ENCODE measurements at regions not wholly inside any gene's neighbourhood (a gene's known extent, or its start where the extent isn't known, plus 50 kb on each side); places are given as distances from the start of the nearest gene placed in this dataset.
"Not testable (repeated sequence)": the region's sequence is repeated elsewhere in the genome, so short reads cannot be mapped to it uniquely, and the experiment has no call there.

GRCh38 chr1:9465640-9466039, 73.6 kb upstream of the SLC25A33 start:
- DNase-seq (ENCODE audit: low read depth), result no peak

GRCh38 chr1:9466780-9467758, 72.2 kb upstream of the SLC25A33 start:
- no peak for DNase-seq (ENCODE audit: low read depth)

- DNase-seq (ENCODE audit: low read depth), result not testable (repeated sequence)
These were observed 69.4 kb upstream of the SLC25A33 start for GRCh38 chr1:9469882-9470281.

- no peak for DNase-seq (ENCODE audit: low read depth)
These were observed 67.6 kb upstream of the SLC25A33 start for GRCh38 chr1:9471679-9472078.

- DNase-seq (ENCODE audit: low read depth), result no peak
These were observed 66.8 kb upstream of the SLC25A33 start for GRCh38 chr1:9472386-9473031.

GRCh38 chr1:9473032-9473807, 66.0 kb upstream of the SLC25A33 start:
- DNase-seq (ENCODE audit: low read depth), result no peak

- no peak for DNase-seq (ENCODE audit: low read depth)
These were observed 64.1 kb upstream of the SLC25A33 start for GRCh38 chr1:9475061-9475627.

- no peak for DNase-seq (ENCODE audit: low read depth)
These were observed 62.3 kb upstream of the SLC25A33 start for GRCh38 chr1:9476790-9477463.

GRCh38 chr1:9477535-9477934, 61.7 kb upstream of the SLC25A33 start:
- no peak for DNase-seq (ENCODE audit: low read depth)

GRCh38 chr1:9478021-9478420, 61.2 kb upstream of the SLC25A33 start:
- no peak for DNase-seq (ENCODE audit: low read depth)

- no peak for DNase-seq (ENCODE audit: low read depth)
These were observed 58.2 kb upstream of the SLC25A33 start for GRCh38 chr1:9481048-9481447.

- DNase-seq (ENCODE audit: low read depth), result no peak
These were observed 56.9 kb upstream of the SLC25A33 start for GRCh38 chr1:9482403-9482802.

- DNase-seq (ENCODE audit: low read depth), result no peak
These were observed 56.3 kb upstream of the SLC25A33 start for GRCh38 chr1:9482816-9483572.

- DNase-seq (ENCODE audit: low read depth), result no peak
These were observed 52.7 kb upstream of the SLC25A33 start for GRCh38 chr1:9486466-9487140.
